HepG2 (cell line): ENCODE measurements at regions not wholly inside any gene's neighbourhood (a gene's known extent, or its start where the extent isn't known, plus 50 kb on each side); places are given as distances from the start of the nearest gene placed in this dataset.

ENCODE experiments used
- ATAC-seq: fragments of 200-7000 bp; cut with Tn5 transposase; 3 replicates; pipeline ENCODE4 v1.9.1; 2020; ENCODE audit warnings: mild to moderate bottlenecking, moderate library complexity
- BruUV-seq: library from RNA; stranded (reverse); fragments of 400-500 nt; replicated peaks from 2 replicates; lab custom pipeline; 2021; lab: Mats Ljungman, UMichigan
- CTCF ChIA-PET: fragments of 300-600 bp; formaldehyde crosslinking; extraction: SDS; loops from one replicate; lab custom pipeline; 2021; ENCODE audit warnings: low total read pairs, inconsistent platforms, low intra/inter-chr PET ratio; lab: Yijun Ruan, JAX
- POLR2A ChIA-PET: fragments of 350-600 bp; sonication (Branson Sonifier 250); formaldehyde crosslinking; loops from one replicate; lab custom pipeline; 2020; ENCODE audit warnings: antibody characterized with exemption, inconsistent platforms; lab: Yijun Ruan, JAX
- DNase-seq: peaks from one replicate; pipeline ENCODE4 v3.0.0-alpha.2; 2015; ENCODE audit warnings: low spot score
- FAIRE-seq: peaks from 3 replicates; lab custom pipeline; 2011; peaks lifted over from hg19 to GRCh38; lab: Jason Lieb, UNC
- H2AFZ ChIP-seq: one replicate; pipeline ENCODE4 v1.6.1; 2011; ENCODE audit warnings: low read length, inconsistent platforms
- H3K27ac ChIP-seq: fragments of 300-600 bp; 3 replicates; pipeline ENCODE4 v1.8.0; 2011; ENCODE audit warnings: mixed run types, mild to moderate bottlenecking, mixed read lengths, low read length, inconsistent platforms; ENCODE audit not compliant: insufficient read depth; ENCODE audit errors: extremely low read length
- H3K27me3 ChIP-seq, 2 experiments: fragments of 200-600 bp in 1 of 2; 2 replicates in 1 of 2; 3 replicates in 1 of 2; pipeline versions ENCODE4 v1.6.0 to v1.8.0; 2011; ENCODE audit warnings: low read length in 2 of 2, mild to moderate bottlenecking in 2 of 2, moderate library complexity in 2 of 2, inconsistent platforms in 1 of 2; ENCODE audit not compliant: insufficient read depth in 2 of 2, control insufficient read depth in 1 of 2
- H3K36me3 ChIP-seq, 2 experiments: fragments of 200-600 bp in 1 of 2; replicated peaks in 1 of 2; 2 replicates in 1 of 2; 3 replicates in 1 of 2; pipeline versions ENCODE4 v1.5.1 to v1.8.0; 2011; ENCODE audit warnings: low read length in 2 of 2, inconsistent platforms in 1 of 2; ENCODE audit not compliant: insufficient read depth in 2 of 2, control insufficient read depth in 1 of 2
- H3K4me1 ChIP-seq: 2 replicates; pipeline ENCODE4 v1.5.1; 2012; ENCODE audit warnings: low read length, inconsistent platforms; ENCODE audit not compliant: insufficient read depth
- H3K4me2 ChIP-seq: 2 replicates; pipeline ENCODE4 v1.6.0; 2011; ENCODE audit warnings: low read depth, low read length, inconsistent platforms
- H3K4me3 ChIP-seq, 3 experiments: fragments of 200-600 bp in 1 of 3; sonication (generic), shearing (Covaris generic) in 1 of 3; replicated peaks in 1 of 3; 2 replicates each; pipeline ENCODE4 v1.5.1; 2011 to 2016; ENCODE audit warnings: low read length in 3 of 3, inconsistent platforms in 2 of 3, low read depth in 2 of 3, mild to moderate bottlenecking in 2 of 3, control low read depth in 1 of 3, mixed read lengths in 1 of 3; ENCODE audit not compliant: insufficient read depth in 1 of 3
- H3K79me2 ChIP-seq: one replicate; pipeline ENCODE4 v1.6.1; 2011; ENCODE audit warnings: low read length, inconsistent platforms; ENCODE audit not compliant: insufficient read depth
- H3K9ac ChIP-seq: 2 replicates; pipeline ENCODE4 v1.6.0; 2011; ENCODE audit warnings: mild to moderate bottlenecking, low read depth, low read length, inconsistent platforms; ENCODE audit not compliant: insufficient read depth
- H3K9me3 ChIP-seq: 2 replicates; pipeline ENCODE4 v1.5.1; 2012; ENCODE audit warnings: mild to moderate bottlenecking, low read length
- H4K20me1 ChIP-seq: 2 replicates; pipeline ENCODE4 v1.6.0; 2011; ENCODE audit warnings: inconsistent platforms, mild to moderate bottlenecking, low read length, moderate library complexity; ENCODE audit not compliant: insufficient read depth
- EEA1 ChIP-seq: sonication (generic); formaldehyde crosslinking; IDR thresholded peaks from 2 replicates; pipeline ENCODE4 v1.5.1; 2020; ENCODE audit warnings: mild to moderate bottlenecking, missing genetic modification reagents, borderline replicate concordance
- ELF4 ChIP-seq: sonication (generic); formaldehyde crosslinking; IDR thresholded peaks from 2 replicates; pipeline ENCODE4 v1.5.0; 2020; ENCODE audit warnings: missing genetic modification reagents, mild to moderate bottlenecking, moderate library complexity, borderline replicate concordance
- ZBTB8A ChIP-seq: sonication (generic); formaldehyde crosslinking; IDR thresholded peaks from 2 replicates; pipeline ENCODE4 v1.4.0; 2020; ENCODE audit warnings: mild to moderate bottlenecking, low read depth, missing genetic modification reagents, borderline replicate concordance
- ZFP62 ChIP-seq: sonication (generic); formaldehyde crosslinking; IDR thresholded peaks from 2 replicates; pipeline ENCODE4 v1.4.0; 2020; ENCODE audit warnings: missing genetic modification reagents
- ZNF468 ChIP-seq: sonication (generic); formaldehyde crosslinking; IDR thresholded peaks from 2 replicates; pipeline ENCODE4 v1.8.0; 2022; ENCODE audit warnings: mild to moderate bottlenecking, moderate library complexity, missing genetic modification reagents
- ZNF777 ChIP-seq: sonication (generic); formaldehyde crosslinking; IDR thresholded peaks from 2 replicates; pipeline ENCODE4 v1.4.0; 2020; ENCODE audit warnings: missing genetic modification reagents
- ZNF879 ChIP-seq: sonication (generic); formaldehyde crosslinking; IDR thresholded peaks from 2 replicates; pipeline ENCODE4 v1.8.1; 2023; ENCODE audit warnings: missing genetic modification reagents
- WGBS: methylation state at CpG from one replicate; pipeline ENCODE4 v1.1.6; 2017; ENCODE audit warnings: low lambda C conversion rate; 5-methylcytosine and 5-hydroxymethylcytosine counted together
- in situ Hi-C: cut with HindIII; loops from 2 replicates; pipeline ENCODE4 v1.10.0; 2017; ENCODE audit warnings: low pct_unique_long_range_greater_than_20kb; ENCODE audit not compliant: extremely low pct_ligation_motif_present
- intact Hi-C: fragments of 100-400 bp; cut with micrococcal nuclease; formaldehyde crosslinking; loops from one replicate; pipeline ENCODE4 v1.10.0; 2022; ENCODE audit not compliant: unreplicated experiment
- TF ChIP-seq, protein P1 (sequence below): IDR thresholded peaks from 2 replicates; pipeline ENCODE4 v1.6.1; 2016
- TF ChIP-seq, protein P2 (sequence below): sonication (generic); formaldehyde crosslinking; IDR thresholded peaks from 2 replicates; pipeline ENCODE4 v1.8.0; 2022; ENCODE audit warnings: missing genetic modification reagents, mild to moderate bottlenecking, moderate library complexity, borderline replicate concordance
- TF ChIP-seq, protein P3 (sequence below): sonication (generic); formaldehyde crosslinking; conservative IDR thresholded peaks from 2 replicates; pipeline ENCODE4 v1.8.0; 2022; ENCODE audit warnings: mild to moderate bottlenecking, moderate library complexity, missing genetic modification reagents
- TF ChIP-seq, protein P4 (sequence below): sonication (generic); formaldehyde crosslinking; IDR thresholded peaks from 2 replicates; pipeline ENCODE4 v1.4.0; 2020; ENCODE audit warnings: missing genetic modification reagents; ENCODE audit errors: not compliant biosample characterization

DNA sequence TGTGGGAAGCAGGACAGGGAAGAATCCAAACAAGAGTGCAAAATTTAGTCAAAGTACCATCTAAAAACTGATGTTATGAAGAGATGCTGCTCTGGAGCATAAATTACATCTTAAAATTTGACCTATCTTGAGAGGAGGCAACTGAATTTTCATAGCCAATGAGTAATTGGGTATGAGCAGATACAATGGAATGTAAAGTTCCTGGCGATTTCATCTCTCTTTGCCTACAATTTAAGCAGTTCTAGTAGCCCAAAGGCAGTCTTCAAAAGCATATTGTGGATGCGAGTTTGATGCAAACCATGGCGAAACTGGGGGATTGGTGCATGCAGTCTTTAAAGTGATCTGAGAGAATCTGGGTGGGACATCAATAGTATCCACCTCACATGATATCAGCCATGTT is 1265.9 kb downstream of the BRINP3 start:
- no peaks in the 10 kb centered on the region for H3K4me1 ChIP-seq
- ChIA-PET CTCF (no interaction called here), POLR2A (no interaction called here)
- H3K36me3 ChIP-seq: no peaks in the 10 kb centered on the region
- H3K4me3 ChIP-seq: no peak overlapping the region
- intact Hi-C loops: no loop called here
- TF ChIP-seq ZBTB8A (CRISPR knock-in tag): no peak
- no peak for TF ChIP-seq ELF4 (CRISPR knock-in tag)
- TF ChIP-seq, protein P1, sequence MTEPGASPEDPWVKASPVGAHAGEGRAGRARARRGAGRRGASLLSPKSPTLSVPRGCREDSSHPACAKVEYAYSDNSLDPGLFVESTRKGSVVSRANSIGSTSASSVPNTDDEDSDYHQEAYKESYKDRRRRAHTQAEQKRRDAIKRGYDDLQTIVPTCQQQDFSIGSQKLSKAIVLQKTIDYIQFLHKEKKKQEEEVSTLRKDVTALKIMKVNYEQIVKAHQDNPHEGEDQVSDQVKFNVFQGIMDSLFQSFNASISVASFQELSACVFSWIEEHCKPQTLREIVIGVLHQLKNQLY (CRISPR knock-in tag): no peak
- no peak for TF ChIP-seq EEA1 (CRISPR knock-in tag)
- DNase-seq (no peak), ATAC-seq (no peak), FAIRE-seq (no peak)
- H3K9me3 ChIP-seq: no peaks in the 10 kb centered on the region
- H4K20me1 ChIP-seq: no peaks in the 10 kb centered on the region
- no peaks in the 10 kb centered on the region for H3K79me2 ChIP-seq
- BruUV-seq: no TSS peak
- no peak overlapping the region for H3K9ac ChIP-seq
- H2AFZ ChIP-seq: no peak overlapping the region
- no peak overlapping the region for H3K4me2 ChIP-seq
- H3K27ac ChIP-seq: no peak overlapping the region
- in situ Hi-C loops: no loop called here
- no peaks in the 10 kb centered on the region for H3K27me3 ChIP-seq
- WGBS: 14% methylated on average over 3 of the region's 3 CpGs

DNA sequence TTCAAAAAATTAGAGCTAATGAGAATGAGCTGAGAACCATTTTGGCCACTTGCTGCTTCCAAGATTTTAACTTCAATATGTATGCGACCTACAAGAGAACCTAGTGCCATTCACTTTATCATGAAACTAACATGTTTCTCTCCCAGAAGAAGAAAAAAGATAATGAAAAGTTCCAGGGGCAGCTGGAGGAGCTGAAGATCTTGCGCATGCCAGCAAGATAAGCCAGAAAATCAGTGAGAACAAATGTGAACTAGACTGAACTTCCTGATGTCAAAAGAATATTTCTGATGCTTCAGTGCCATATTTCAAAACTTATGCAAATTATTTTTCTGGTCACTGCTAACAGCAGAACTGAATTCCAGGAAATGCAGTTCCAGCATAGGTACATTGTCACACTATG is 1265.1 kb downstream of the BRINP3 start:
- FAIRE-seq (no peak), DNase-seq (no peak), ATAC-seq (no peak)
- WGBS: 25% methylated on average over 2 of the region's 2 CpGs
- POLR2A ChIA-PET: no interaction called here
- Histone ChIP-seq H3K4me2 (no peak overlapping the region), H3K27ac (no peak overlapping the region), H3K4me1 (no peaks in the 10 kb centered on the region), H4K20me1 (no peaks in the 10 kb centered on the region), H3K79me2 (no peaks in the 10 kb centered on the region), H2AFZ (no peak overlapping the region), H3K36me3 (no peaks in the 10 kb centered on the region), H3K9me3 (no peaks in the 10 kb centered on the region), H3K4me3 (no peak overlapping the region), H3K27me3 (no peaks in the 10 kb centered on the region), H3K9ac (no peak overlapping the region)
- CTCF ChIA-PET: no interaction called here
- no TSS peak for BruUV-seq
- TF ChIP-seq ZNF468: no peak
- no peak for TF ChIP-seq ZNF879 (CRISPR knock-in tag)
- TF ChIP-seq ZNF777 (CRISPR knock-in tag): no peak
- TF ChIP-seq, protein P2, sequence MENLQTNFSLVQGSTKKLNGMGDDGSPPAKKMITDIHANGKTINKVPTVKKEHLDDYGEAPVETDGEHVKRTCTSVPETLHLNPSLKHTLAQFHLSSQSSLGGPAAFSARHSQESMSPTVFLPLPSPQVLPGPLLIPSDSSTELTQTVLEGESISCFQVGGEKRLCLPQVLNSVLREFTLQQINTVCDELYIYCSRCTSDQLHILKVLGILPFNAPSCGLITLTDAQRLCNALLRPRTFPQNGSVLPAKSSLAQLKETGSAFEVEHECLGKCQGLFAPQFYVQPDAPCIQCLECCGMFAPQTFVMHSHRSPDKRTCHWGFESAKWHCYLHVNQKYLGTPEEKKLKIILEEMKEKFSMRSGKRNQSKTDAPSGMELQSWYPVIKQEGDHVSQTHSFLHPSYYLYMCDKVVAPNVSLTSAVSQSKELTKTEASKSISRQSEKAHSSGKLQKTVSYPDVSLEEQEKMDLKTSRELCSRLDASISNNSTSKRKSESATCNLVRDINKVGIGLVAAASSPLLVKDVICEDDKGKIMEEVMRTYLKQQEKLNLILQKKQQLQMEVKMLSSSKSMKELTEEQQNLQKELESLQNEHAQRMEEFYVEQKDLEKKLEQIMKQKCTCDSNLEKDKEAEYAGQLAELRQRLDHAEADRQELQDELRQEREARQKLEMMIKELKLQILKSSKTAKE (CRISPR knock-in tag): no peak
- TF ChIP-seq ZFP62 (CRISPR knock-in tag): no peak
- TF ChIP-seq, protein P3, sequence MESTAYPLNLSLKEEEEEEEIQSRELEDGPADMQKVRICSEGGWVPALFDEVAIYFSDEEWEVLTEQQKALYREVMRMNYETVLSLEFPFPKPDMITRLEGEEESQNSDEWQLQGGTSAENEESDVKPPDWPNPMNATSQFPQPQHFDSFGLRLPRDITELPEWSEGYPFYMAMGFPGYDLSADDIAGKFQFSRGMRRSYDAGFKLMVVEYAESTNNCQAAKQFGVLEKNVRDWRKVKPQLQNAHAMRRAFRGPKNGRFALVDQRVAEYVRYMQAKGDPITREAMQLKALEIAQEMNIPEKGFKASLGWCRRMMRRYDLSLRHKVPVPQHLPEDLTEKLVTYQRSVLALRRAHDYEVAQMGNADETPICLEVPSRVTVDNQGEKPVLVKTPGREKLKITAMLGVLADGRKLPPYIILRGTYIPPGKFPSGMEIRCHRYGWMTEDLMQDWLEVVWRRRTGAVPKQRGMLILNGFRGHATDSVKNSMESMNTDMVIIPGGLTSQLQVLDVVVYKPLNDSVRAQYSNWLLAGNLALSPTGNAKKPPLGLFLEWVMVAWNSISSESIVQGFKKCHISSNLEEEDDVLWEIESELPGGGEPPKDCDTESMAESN (CRISPR knock-in tag): no peak
- TF ChIP-seq, protein P4, sequence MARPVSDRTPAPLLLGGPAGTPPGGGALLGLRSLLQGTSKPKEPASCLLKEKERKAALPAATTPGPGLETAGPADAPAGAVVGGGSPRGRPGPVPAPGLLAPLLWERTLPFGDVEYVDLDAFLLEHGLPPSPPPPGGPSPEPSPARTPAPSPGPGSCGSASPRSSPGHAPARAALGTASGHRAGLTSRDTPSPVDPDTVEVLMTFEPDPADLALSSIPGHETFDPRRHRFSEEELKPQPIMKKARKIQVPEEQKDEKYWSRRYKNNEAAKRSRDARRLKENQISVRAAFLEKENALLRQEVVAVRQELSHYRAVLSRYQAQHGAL (CRISPR knock-in tag): no peak
- intact Hi-C loops (no loop called here), in situ Hi-C loops (no loop called here)
